A549 (cell line): ENCODE measurements at regions not wholly inside any gene's neighbourhood (a gene's known extent, or its start where the extent isn't known, plus 50 kb on each side); places are given as distances from the start of the nearest gene placed in this dataset.

ENCODE experiments used
- ATAC-seq, 2 experiments: fragments of 200-7000 bp in 1 of 2; fragments of >200 bp in 1 of 2; cut with Nextera tagmentation in 1 of 2; cut with Tn5 transposase in 1 of 2; 3 replicates each; pipeline versions ENCODE4 v1.8.0 to v1.9.1; 2018 to 2020; ENCODE audit warnings: mild to moderate bottlenecking in 1 of 2, moderate library complexity in 1 of 2
- CTCF ChIA-PET: fragments of 300-600 bp; sonication (Branson Sonifier 250); formaldehyde crosslinking; extraction: SDS; loops from one replicate; lab custom pipeline; 2021; ENCODE audit warnings: antibody characterized with exemption, inconsistent platforms; lab: Yijun Ruan, JAX
- POLR2A ChIA-PET: fragments of 350-600 bp; formaldehyde crosslinking; extraction: SDS; loops from one replicate; lab custom pipeline; 2021; ENCODE audit warnings: antibody characterized with exemption, inconsistent platforms; lab: Yijun Ruan, JAX
- DNase-seq, 2 experiments: peaks; one replicate each; pipeline versions ENCODE4 v3.0.0 to v3.0.0-alpha.2; 2011 to 2016; ENCODE audit warnings: low read depth in 1 of 2, low spot score in 1 of 2
- FAIRE-seq: peaks from 2 replicates; lab custom pipeline; 2011; peaks lifted over from hg19 to GRCh38; lab: Jason Lieb, UNC
- H3K27ac ChIP-seq, 2 experiments: fragments of >200 bp; sonication (Bioruptor Twin); formaldehyde crosslinking; 3 replicates each; pipeline ENCODE4 v1.5.1; 2016 to 2017
- H3K4me1 ChIP-seq: fragments of >200 bp; sonication (Bioruptor Twin); formaldehyde crosslinking; 3 replicates; pipeline ENCODE4 v1.6.1; 2016
- H3K4me2 ChIP-seq: fragments of >200 bp; sonication (Bioruptor Twin); formaldehyde crosslinking; 3 replicates; pipeline ENCODE4 v1.6.1; 2016
- H3K4me3 ChIP-seq: fragments of >200 bp; sonication (Bioruptor Twin); formaldehyde crosslinking; 3 replicates; pipeline ENCODE4 v1.5.1; 2016
- H3K9me3 ChIP-seq: fragments of >200 bp; sonication (Bioruptor Twin); formaldehyde crosslinking; 3 replicates; pipeline ENCODE4 v1.6.1; 2016
- BHLHE40 ChIP-seq: IDR thresholded peaks from 2 replicates; pipeline ENCODE4 v1.6.1; 2012; ENCODE audit warnings: low read depth, low read length, inconsistent platforms
- CBX8 ChIP-seq: fragments of 200-600 bp; sonication (generic); IDR thresholded peaks from 2 replicates; pipeline ENCODE4 v1.6.1; 2016
- CEBPB ChIP-seq, 2 experiments: fragments of >200 bp in 1 of 2; sonication (Bioruptor Twin) in 1 of 2; formaldehyde crosslinking in 1 of 2; IDR thresholded peaks; 2 replicates each; pipeline ENCODE4 v1.6.1; 2012 to 2016
- CHD4 ChIP-seq: fragments of 200-600 bp; sonication (generic); IDR thresholded peaks from 2 replicates; pipeline ENCODE4 v1.6.1; 2016; ENCODE audit warnings: antibody characterized with exemption, mild to moderate bottlenecking, borderline replicate concordance
- FOSB ChIP-seq: fragments of 250-450 bp; sonication (Bioruptor Pico); IDR thresholded peaks from 2 replicates; pipeline ENCODE4 v1.5.0; 2020; ENCODE audit warnings: mild to moderate bottlenecking, moderate library complexity
- FOSL2 ChIP-seq, 2 experiments: fragments of 450-650 bp in 1 of 2; fragments of >200 bp in 1 of 2; sonication (Bioruptor Twin) in 1 of 2; formaldehyde crosslinking; IDR thresholded peaks; 2 replicates each; pipeline versions ENCODE4 v1.5.0 to v1.6.1; 2016 to 2020; ENCODE audit warnings: mild to moderate bottlenecking in 1 of 2, moderate library complexity in 1 of 2
- GATA3 ChIP-seq: IDR thresholded peaks from 2 replicates; pipeline ENCODE4 v1.6.1; 2012; ENCODE audit warnings: borderline replicate concordance
- HDAC2 ChIP-seq: fragments of 200-600 bp; sonication (generic); IDR thresholded peaks from 2 replicates; pipeline ENCODE4 v1.6.1; 2016
- HOXA7 ChIP-seq: fragments of 250-450 bp; sonication (Bioruptor Pico); IDR thresholded peaks from 2 replicates; pipeline ENCODE4 v1.5.0; 2020; ENCODE audit warnings: mild to moderate bottlenecking, moderate library complexity
- KDM1A ChIP-seq: fragments of 200-600 bp; sonication (generic); IDR thresholded peaks from 2 replicates; pipeline ENCODE4 v1.6.1; 2016; ENCODE audit warnings: low read depth, mild to moderate bottlenecking
- KDM5A ChIP-seq: fragments of 200-600 bp; sonication (generic); IDR thresholded peaks from 2 replicates; pipeline ENCODE4 v1.6.1; 2016; ENCODE audit warnings: antibody characterized with exemption, mild to moderate bottlenecking
- MAFK ChIP-seq: fragments of 450-650 bp; IDR thresholded peaks from 2 replicates; pipeline ENCODE4 v1.6.1; 2014; ENCODE audit not compliant: partially characterized antibody
- MAX ChIP-seq: IDR thresholded peaks from 2 replicates; pipeline ENCODE4 v1.6.1; 2012
- NR3C1 ChIP-seq: fragments of >200 bp; sonication (Bioruptor Twin); formaldehyde crosslinking; IDR thresholded peaks from 3 replicates; pipeline ENCODE4 v1.6.1; 2017
- RAD21 ChIP-seq, 2 experiments: fragments of >200 bp in 1 of 2; sonication (Bioruptor Twin) in 1 of 2; formaldehyde crosslinking in 1 of 2; IDR thresholded peaks in 1 of 2; conservative IDR thresholded peaks in 1 of 2; 2 replicates in 1 of 2; 3 replicates in 1 of 2; pipeline ENCODE4 v1.6.1; 2012 to 2018; ENCODE audit warnings: inconsistent platforms in 1 of 2
- RARB ChIP-seq: fragments of 250-450 bp; sonication (Bioruptor Pico); IDR thresholded peaks from 2 replicates; pipeline ENCODE4 v1.8.0; 2021; ENCODE audit warnings: mild to moderate bottlenecking, moderate library complexity
- RNF2 ChIP-seq: fragments of 200-600 bp; sonication (generic); IDR thresholded peaks from 2 replicates; pipeline ENCODE4 v1.6.1; 2016; ENCODE audit warnings: low read depth, mild to moderate bottlenecking, antibody characterized with exemption, moderate library complexity, borderline replicate concordance
- SMC3 ChIP-seq: fragments of >200 bp; sonication (Bioruptor Twin); formaldehyde crosslinking; IDR thresholded peaks from 3 replicates; pipeline ENCODE4 v1.6.1; 2018; ENCODE audit warnings: inconsistent platforms
- SREBF2 ChIP-seq: fragments of 450-650 bp; IDR thresholded peaks from 2 replicates; pipeline ENCODE4 v1.6.1; 2014; ENCODE audit warnings: mild to moderate bottlenecking, moderate library complexity
- TFCP2L1 ChIP-seq: fragments of 250-450 bp; sonication (Bioruptor Pico); IDR thresholded peaks from 2 replicates; pipeline ENCODE4 v1.5.0; 2021; ENCODE audit warnings: mild to moderate bottlenecking
- ZFP36 ChIP-seq: fragments of 450-650 bp; IDR thresholded peaks from 2 replicates; pipeline ENCODE4 v1.6.1; 2014; ENCODE audit warnings: borderline replicate concordance; ENCODE audit not compliant: partially characterized antibody
- WGBS: methylation state at CpG from one replicate; pipeline ENCODE4 v1.1.6; 2017; ENCODE audit errors: missing lambda C conversion rate; 5-methylcytosine and 5-hydroxymethylcytosine counted together
- TF ChIP-seq, protein P1 (sequence below): fragments of >200 bp; sonication (Bioruptor Twin); formaldehyde crosslinking; IDR thresholded peaks from 3 replicates; pipeline ENCODE4 v1.6.1; 2016
- TF ChIP-seq, protein P2 (sequence below): fragments of >200 bp; sonication (Bioruptor Twin); formaldehyde crosslinking; IDR thresholded peaks from 2 replicates; pipeline ENCODE4 v1.6.1; 2016
- TF ChIP-seq, protein P3 (sequence below): fragments of 250-450 bp; sonication (Bioruptor Pico); IDR thresholded peaks from 2 replicates; pipeline ENCODE4 v1.5.0; 2020; ENCODE audit warnings: low read depth, mild to moderate bottlenecking, moderate library complexity
- TF ChIP-seq, protein P4 (sequence below): fragments of 150-350 bp; IDR thresholded peaks from 2 replicates; pipeline ENCODE4 v1.6.1; 2014; ENCODE audit warnings: low read depth, mild to moderate bottlenecking, low read length
- TF ChIP-seq, protein P5 (sequence below): fragments of 450-650 bp; IDR thresholded peaks from 2 replicates; pipeline ENCODE4 v1.6.1; 2014; ENCODE audit warnings: antibody characterized with exemption

DNA sequence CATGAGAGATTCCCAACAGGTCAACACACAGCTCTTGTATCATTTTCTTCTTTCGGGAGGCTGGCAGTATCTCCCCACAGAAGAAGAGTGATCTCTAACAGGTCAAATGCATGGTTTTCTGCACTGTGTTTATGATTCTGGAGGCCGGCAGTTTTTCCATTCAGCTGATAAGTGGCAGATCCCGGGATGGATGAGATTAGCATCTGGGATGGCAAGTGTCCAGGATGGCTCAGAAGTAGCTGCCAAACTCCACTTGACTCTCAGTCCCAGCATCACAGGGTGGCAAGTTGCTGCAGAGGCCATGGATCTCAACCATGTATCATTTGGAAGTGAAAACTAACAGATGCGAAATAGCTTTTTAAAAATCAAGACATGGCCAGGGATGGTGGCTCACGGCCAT lies 97.8 kb upstream of the SLC44A1 start:
- POLR2A ChIA-PET = no interaction called here
- Histone ChIP-seq H3K9me3 (no peaks in the 10 kb centered on the region), H3K4me1 (peaks cover 13% of the 10 kb centered on the region)
- FAIRE-seq = no peak
- no peak for ATAC-seq
- CTCF ChIA-PET = interaction anchor here (0.7 to 3.1 kb wide), 5 partner anchors 8 to 284 kb away, joined by 3 to 12 read pairs (median 3); no protein-coding TSS in a partner anchor
- DNase-seq = no peak
- TF ChIP-seq CHD4 = no peak
- no peak for TF ChIP-seq MAX
- TF ChIP-seq RNF2 = no peak
- TF ChIP-seq FOSB = no peak
- TF ChIP-seq, protein P1, sequence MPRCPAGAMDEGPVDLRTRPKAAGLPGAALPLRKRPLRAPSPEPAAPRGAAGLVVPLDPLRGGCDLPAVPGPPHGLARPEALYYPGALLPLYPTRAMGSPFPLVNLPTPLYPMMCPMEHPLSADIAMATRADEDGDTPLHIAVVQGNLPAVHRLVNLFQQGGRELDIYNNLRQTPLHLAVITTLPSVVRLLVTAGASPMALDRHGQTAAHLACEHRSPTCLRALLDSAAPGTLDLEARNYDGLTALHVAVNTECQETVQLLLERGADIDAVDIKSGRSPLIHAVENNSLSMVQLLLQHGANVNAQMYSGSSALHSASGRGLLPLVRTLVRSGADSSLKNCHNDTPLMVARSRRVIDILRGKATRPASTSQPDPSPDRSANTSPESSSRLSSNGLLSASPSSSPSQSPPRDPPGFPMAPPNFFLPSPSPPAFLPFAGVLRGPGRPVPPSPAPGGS = no peak
- no peak for TF ChIP-seq HOXA7 (CRISPR knock-in tag)
- TF ChIP-seq GATA3 = no peak
- no peak for TF ChIP-seq SMC3
- TF ChIP-seq, all 56 proteins: peak for 0
- Histone ChIP-seq H3K4me2 (no peak overlapping the region), H3K4me3 (no peak overlapping the region), H3K27ac (no peak overlapping the region)
- WGBS = 76% methylated on average over 5 of the region's 5 CpGs

DNA sequence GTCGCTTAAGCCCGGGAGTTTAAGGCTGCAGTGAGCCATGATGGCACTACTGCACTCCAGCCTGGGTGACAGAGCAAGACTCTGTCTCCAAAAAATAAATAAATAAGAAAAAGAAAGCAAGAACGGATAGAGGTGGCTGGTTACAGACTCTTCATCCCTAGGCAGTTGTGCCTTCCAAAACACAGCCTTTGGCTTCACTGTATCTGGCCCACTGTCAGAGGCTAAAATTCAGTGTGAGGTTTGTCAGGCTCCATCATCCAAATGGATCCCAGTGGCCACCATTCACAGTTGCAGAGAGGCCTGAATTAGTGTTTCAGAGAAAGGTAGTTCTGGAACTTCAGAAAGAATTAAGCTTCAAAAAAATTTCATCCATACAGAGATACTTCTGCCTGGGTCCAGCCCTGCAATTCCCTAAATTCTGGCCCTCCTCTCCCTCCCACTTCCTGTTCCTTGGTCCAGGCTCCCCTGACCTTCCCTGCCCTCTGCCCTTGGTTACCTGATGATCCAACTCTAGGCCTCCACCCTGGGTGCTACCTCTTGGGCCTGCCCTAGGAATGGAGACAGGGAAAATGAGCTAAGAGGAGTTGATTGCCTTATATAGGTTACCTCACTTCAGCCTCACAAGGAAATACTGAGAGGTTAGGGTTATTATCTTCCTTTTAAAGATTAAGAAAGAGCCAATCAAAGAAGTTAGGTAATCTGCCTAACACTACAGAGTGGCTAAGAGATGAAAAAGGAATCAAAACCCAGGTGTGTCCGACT lies 97.2 kb upstream of the SLC44A1 start:
- WGBS = 57% methylated on average over 4 of the region's 4 CpGs
- FAIRE-seq = no peak
- no peak for DNase-seq
- H3K4me3 ChIP-seq = no peak overlapping the region
- H3K27ac ChIP-seq = peak overlapping the region in 1 of 2 experiments; percentile 2; a peak in 1 of 6 replicates
- ChIA-PET CTCF (interaction anchor here (0.6 to 3.1 kb wide), 4 partner anchors 13 to 284 kb away, joined by 3 to 12 read pairs (median 3); no protein-coding TSS in a partner anchor), POLR2A (no interaction called here)
- TF ChIP-seq, protein P2, sequence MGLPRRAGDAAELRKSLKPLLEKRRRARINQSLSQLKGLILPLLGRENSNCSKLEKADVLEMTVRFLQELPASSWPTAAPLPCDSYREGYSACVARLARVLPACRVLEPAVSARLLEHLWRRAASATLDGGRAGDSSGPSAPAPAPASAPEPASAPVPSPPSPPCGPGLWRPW = no peak
- TF ChIP-seq CBX8 = no peak
- no peak for TF ChIP-seq BHLHE40
- TF ChIP-seq KDM1A = no peak
- TF ChIP-seq FOSL2 (IDR thresholded peaks at IDR 0.05) = no peak
- TF ChIP-seq FOSL2 (CRISPR knock-in tag; IDR thresholded peaks at IDR 0.05) = no peak
- TF ChIP-seq ZFP36 = no peak
- no peak for TF ChIP-seq KDM5A
- TF ChIP-seq TFCP2L1 = no peak
- TF ChIP-seq SMC3 = no peak
- TF ChIP-seq HDAC2 = no peak
- TF ChIP-seq NR3C1 = no peak
- TF ChIP-seq, protein P3, sequence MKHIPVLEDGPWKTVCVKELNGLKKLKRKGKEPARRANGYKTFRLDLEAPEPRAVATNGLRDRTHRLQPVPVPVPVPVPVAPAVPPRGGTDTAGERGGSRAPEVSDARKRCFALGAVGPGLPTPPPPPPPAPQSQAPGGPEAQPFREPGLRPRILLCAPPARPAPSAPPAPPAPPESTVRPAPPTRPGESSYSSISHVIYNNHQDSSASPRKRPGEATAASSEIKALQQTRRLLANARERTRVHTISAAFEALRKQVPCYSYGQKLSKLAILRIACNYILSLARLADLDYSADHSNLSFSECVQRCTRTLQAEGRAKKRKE (CRISPR knock-in tag) = no peak
- TF ChIP-seq RARB (CRISPR knock-in tag) = no peak
- TF ChIP-seq SREBF2 = no peak
- no peaks in the 10 kb centered on the region for H3K9me3 ChIP-seq
- no peak for ATAC-seq
- H3K4me2 ChIP-seq = no peak overlapping the region
- H3K4me1 ChIP-seq = peaks cover 20% of the 10 kb centered on the region

- Histone ChIP-seq H3K4me2 (no peak overlapping the region), H3K27ac (peak overlapping the region in 1 of 2 experiments; percentile 64; a peak in 2 of 6 replicates), H3K4me1 (peaks cover 23% of the 10 kb centered on the region), H3K4me3 (no peak overlapping the region), H3K9me3 (no peaks in the 10 kb centered on the region)
- peak; percentile 87 to 88 for ATAC-seq
- CTCF ChIA-PET = interaction anchor here (0.7 to 3.1 kb wide), 8 partner anchors 9 to 348 kb away, joined by 3 to 12 read pairs (median 7); no protein-coding TSS in a partner anchor
- no peak for FAIRE-seq
- POLR2A ChIA-PET = interaction anchor here (0.5 kb wide), 1 partner anchor 72 kb away, joined by 3 read pairs; no protein-coding TSS in a partner anchor
- TF ChIP-seq RAD21 (conservative IDR thresholded peaks at IDR 0.05 in 1 of 2, IDR thresholded peaks at IDR 0.05 in 1 of 2) (peak in 1 of 2 experiments; percentile 21; a peak in 2 of 5 replicates), CEBPB (IDR thresholded peaks at IDR 0.05) (peak; percentile 58 to 78; a peak in 3 of 4 replicates), FOSB (no peak), MAFK (no peak), SMC3 (no peak)
- TF ChIP-seq, protein P4, sequence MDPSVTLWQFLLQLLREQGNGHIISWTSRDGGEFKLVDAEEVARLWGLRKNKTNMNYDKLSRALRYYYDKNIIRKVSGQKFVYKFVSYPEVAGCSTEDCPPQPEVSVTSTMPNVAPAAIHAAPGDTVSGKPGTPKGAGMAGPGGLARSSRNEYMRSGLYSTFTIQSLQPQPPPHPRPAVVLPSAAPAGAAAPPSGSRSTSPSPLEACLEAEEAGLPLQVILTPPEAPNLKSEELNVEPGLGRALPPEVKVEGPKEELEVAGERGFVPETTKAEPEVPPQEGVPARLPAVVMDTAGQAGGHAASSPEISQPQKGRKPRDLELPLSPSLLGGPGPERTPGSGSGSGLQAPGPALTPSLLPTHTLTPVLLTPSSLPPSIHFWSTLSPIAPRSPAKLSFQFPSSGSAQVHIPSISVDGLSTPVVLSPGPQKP = no peak
- TF ChIP-seq, protein P5, sequence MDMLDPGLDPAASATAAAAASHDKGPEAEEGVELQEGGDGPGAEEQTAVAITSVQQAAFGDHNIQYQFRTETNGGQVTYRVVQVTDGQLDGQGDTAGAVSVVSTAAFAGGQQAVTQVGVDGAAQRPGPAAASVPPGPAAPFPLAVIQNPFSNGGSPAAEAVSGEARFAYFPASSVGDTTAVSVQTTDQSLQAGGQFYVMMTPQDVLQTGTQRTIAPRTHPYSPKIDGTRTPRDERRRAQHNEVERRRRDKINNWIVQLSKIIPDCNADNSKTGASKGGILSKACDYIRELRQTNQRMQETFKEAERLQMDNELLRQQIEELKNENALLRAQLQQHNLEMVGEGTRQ = no peak
- 0% methylated on average over 1 of the region's 1 CpG for WGBS
- peak; percentile 25 to 29 for DNase-seq
Observed at GRCh38 chr9:105148328-105149006, 96.0 kb upstream of the SLC44A1 start.
